Gastroesophageal sphincter (tissue), 4 donors: ENCODE measurements at regions not wholly inside any gene's neighbourhood (a gene's known extent, or its start where the extent isn't known, plus 50 kb on each side); places are given as distances from the start of the nearest gene placed in this dataset.

ENCODE experiments used
- ATAC-seq: fragments of 150-250 bp; one replicate; pipeline ENCODE4 v1.9.1; 2016; ENCODE audit warnings: mild to moderate bottlenecking, moderate library complexity
- H3K27ac ChIP-seq, 4 donors: fragments of 200-600 bp; sonication (generic) in 3 of 4; 1 replicate in 3 of 4; 2 replicates in 1 of 4; pipeline ENCODE4 v1.5.1; 2016 to 2019
- H3K27me3 ChIP-seq: fragments of 200-600 bp; sonication (generic); one replicate; pipeline ENCODE4 v1.5.1; 2019
- H3K36me3 ChIP-seq, 2 donors: fragments of 200-600 bp; sonication (generic); one replicate each; pipeline ENCODE4 v1.5.1; 2019; ENCODE audit warnings: control low read depth in 1 of 2
- H3K4me1 ChIP-seq, 3 donors: fragments of 200-600 bp; sonication (generic); 1 replicate in 2 of 3; 2 replicates in 1 of 3; pipeline ENCODE4 v1.5.1; 2016 to 2019; ENCODE audit warnings: control low read depth in 2 of 3
- H3K4me3 ChIP-seq, 2 donors: fragments of 200-600 bp; sonication (generic); one replicate each; pipeline ENCODE4 v1.5.1; 2019; ENCODE audit warnings: mild to moderate bottlenecking in 1 of 2, moderate library complexity in 1 of 2
- H3K9me3 ChIP-seq, 3 donors: fragments of 200-600 bp; sonication (generic); one replicate each; pipeline ENCODE4 v1.5.1; 2017 to 2019; ENCODE audit warnings: control low read depth in 2 of 3
- EP300 ChIP-seq: sonication (generic); formaldehyde crosslinking; IDR thresholded peaks from one replicate; pipeline ENCODE4 v1.6.1; 2017; ENCODE audit warnings: antibody characterized with exemption, mild to moderate bottlenecking
- POLR2A ChIP-seq, 2 donors: fragments of 450-650 bp; IDR thresholded peaks; one replicate each; pipeline ENCODE4 v1.6.1; 2017; ENCODE audit warnings: antibody characterized with exemption in 2 of 2, mild to moderate bottlenecking in 2 of 2, moderate library complexity in 1 of 2
- POLR2AphosphoS5 ChIP-seq: sonication (generic); formaldehyde crosslinking; IDR thresholded peaks from one replicate; pipeline ENCODE4 v1.6.1; 2017; ENCODE audit warnings: antibody characterized with exemption
- WGBS, 2 donors: methylation state at CpG; one replicate each; pipeline ENCODE4 v1.1.5; 2018; ENCODE audit warnings: low coverage in 1 of 2; 5-methylcytosine and 5-hydroxymethylcytosine counted together
- TF ChIP-seq, protein P1 (sequence below), 4 experiments: fragments of 200-600 bp in 2 of 4; fragments of 450-650 bp in 2 of 4; sonication (generic) in 1 of 4; IDR thresholded peaks; one replicate each; pipeline ENCODE4 v1.5.1; 2017 to 2019; ENCODE audit warnings: antibody characterized with exemption in 4 of 4, mild to moderate bottlenecking in 2 of 4, moderate library complexity in 2 of 4

DNA sequence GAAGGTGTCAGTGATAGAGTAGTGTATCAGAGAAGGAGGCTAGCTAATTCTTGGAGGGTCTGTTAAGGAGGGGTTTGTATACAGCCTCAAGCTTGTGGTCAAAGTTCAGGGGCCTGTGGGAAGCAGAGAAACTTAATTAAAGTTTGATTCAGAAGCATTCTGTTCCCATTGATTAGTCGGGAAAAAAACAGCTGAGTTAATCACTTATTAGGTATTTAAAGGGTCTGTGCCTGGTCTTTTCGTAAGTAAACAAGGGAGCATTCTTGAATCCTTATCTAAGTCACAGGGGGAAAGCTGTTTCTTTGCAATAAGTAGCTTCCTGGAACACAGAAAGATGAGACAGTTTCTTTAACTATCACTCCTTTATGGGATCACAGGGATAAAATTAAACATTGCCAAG, 492.1 kb downstream of the PCDH10 start:
- Histone ChIP-seq H3K4me3 (no peak overlapping the region), H3K4me1 (no peaks in the 10 kb centered on the region), H3K27me3 (no peaks in the 10 kb centered on the region), H3K27ac (no peak overlapping the region), H3K9me3 (no peaks in the 10 kb centered on the region), H3K36me3 (no peaks in the 10 kb centered on the region)
- WGBS, 2 donors = 49% methylated on average over 2 of the region's 2 CpGs; no CpG with 5 or more reads in 1 of the 2 donors
- TF ChIP-seq POLR2A (IDR thresholded peaks at IDR 0.05) (no peak), POLR2AphosphoS5 (no peak), EP300 (no peak)
- TF ChIP-seq, protein P1, sequence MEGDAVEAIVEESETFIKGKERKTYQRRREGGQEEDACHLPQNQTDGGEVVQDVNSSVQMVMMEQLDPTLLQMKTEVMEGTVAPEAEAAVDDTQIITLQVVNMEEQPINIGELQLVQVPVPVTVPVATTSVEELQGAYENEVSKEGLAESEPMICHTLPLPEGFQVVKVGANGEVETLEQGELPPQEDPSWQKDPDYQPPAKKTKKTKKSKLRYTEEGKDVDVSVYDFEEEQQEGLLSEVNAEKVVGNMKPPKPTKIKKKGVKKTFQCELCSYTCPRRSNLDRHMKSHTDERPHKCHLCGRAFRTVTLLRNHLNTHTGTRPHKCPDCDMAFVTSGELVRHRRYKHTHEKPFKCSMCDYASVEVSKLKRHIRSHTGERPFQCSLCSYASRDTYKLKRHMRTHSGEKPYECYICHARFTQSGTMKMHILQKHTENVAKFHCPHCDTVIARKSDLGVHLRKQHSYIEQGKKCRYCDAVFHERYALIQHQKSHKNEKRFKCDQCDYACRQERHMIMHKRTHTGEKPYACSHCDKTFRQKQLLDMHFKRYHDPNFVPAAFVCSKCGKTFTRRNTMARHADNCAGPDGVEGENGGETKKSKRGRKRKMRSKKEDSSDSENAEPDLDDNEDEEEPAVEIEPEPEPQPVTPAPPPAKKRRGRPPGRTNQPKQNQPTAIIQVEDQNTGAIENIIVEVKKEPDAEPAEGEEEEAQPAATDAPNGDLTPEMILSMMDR (IDR thresholded peaks at IDR 0.05) = no peak
- no peak for ATAC-seq

DNA sequence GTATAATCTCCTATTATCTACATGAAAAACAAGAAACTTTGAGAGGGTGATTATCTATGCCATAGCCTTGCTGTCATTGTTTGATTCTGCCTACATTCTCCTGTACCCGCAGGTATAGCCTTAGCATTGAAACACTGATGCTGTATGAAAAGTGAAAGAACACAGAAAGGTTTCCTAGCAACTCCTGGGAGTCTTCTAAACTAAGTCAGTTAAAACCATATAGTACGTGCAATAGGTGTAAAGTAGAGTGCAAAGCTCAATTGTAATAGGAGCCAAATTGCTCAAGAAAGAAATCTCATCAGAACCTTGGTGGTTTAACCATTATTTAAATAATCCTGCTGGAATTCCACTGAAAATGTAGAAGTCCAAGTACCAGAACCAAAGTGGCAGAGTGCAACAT, 489.7 kb downstream of the PCDH10 start:
- WGBS, 2 donors = 49 to 65% methylated on average over 2 of the region's 2 CpGs
- no peak for ATAC-seq
- TF ChIP-seq POLR2AphosphoS5 (no peak), POLR2A (IDR thresholded peaks at IDR 0.05) (no peak), EP300 (no peak)
- TF ChIP-seq, protein P1 (IDR thresholded peaks at IDR 0.05) = no peak
- H3K36me3 ChIP-seq = no peaks in the 10 kb centered on the region
- H3K27me3 ChIP-seq = no peaks in the 10 kb centered on the region
- H3K4me3 ChIP-seq = no peak overlapping the region
- no peak overlapping the region for H3K27ac ChIP-seq
- H3K9me3 ChIP-seq = no peaks in the 10 kb centered on the region
- H3K4me1 ChIP-seq = no peaks in the 10 kb centered on the region

DNA sequence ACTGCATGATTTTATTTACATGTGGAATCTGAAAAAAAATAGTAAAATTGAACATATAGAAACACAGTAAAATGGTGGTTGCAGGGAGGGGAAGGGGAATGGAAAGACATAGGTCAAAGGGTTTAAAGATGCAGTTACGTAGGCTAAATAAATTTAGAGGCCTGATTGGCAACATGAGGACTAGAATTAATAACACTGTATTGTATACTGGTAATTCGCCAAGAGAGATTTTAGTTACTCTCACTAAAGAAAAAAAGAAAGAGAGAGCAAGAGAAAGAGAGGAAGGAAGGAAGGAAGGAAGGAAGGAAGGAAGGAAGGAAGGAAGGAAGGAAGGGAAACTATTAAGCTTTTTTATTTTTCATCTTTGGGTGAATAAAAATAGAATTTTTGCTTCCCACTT, 488.1 kb downstream of the PCDH10 start:
- H3K27me3 ChIP-seq = no peaks in the 10 kb centered on the region
- no peaks in the 10 kb centered on the region for H3K4me1 ChIP-seq
- no peak overlapping the region for H3K27ac ChIP-seq
- no peak for ATAC-seq
- no peaks in the 10 kb centered on the region for H3K36me3 ChIP-seq
- H3K9me3 ChIP-seq = no peaks in the 10 kb centered on the region
- WGBS, 2 donors = 72 to 83% methylated on average over 2 of the region's 2 CpGs
- TF ChIP-seq POLR2AphosphoS5 (no peak), POLR2A (IDR thresholded peaks at IDR 0.05) (no peak), EP300 (no peak)
- TF ChIP-seq, protein P1 (IDR thresholded peaks at IDR 0.05) = no peak
- H3K4me3 ChIP-seq = no peak overlapping the region

DNA sequence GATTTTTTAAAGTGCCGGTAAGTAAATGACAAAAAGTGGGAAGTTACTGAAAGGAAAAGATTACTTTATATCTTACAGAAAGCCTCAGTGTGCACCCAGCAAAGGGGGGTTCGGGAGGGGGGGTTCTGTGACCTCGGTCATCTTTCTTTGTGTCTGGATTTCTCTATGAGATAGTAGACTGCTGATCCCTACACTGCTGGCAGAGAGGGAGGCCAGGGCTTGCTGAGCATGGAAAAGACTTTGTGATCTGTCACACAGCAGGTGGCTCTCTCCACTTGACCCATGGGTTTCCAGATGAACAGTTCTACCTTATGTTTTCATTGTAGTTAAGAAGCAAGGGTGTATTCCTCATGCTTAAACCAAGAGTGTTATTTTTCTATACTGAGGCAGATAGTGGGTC, 475.6 kb downstream of the PCDH10 start:
- Histone ChIP-seq H3K9me3 (no peaks in the 10 kb centered on the region), H3K4me3 (no peak overlapping the region), H3K36me3 (no peaks in the 10 kb centered on the region), H3K27ac (no peak overlapping the region), H3K27me3 (no peaks in the 10 kb centered on the region), H3K4me1 (no peaks in the 10 kb centered on the region)
- WGBS, 2 donors = 27 to 90% methylated on average over 2 to 3 of the region's 3 CpGs
- no peak for TF ChIP-seq POLR2AphosphoS5
- TF ChIP-seq POLR2A (IDR thresholded peaks at IDR 0.05) = no peak
- TF ChIP-seq, protein P1 (IDR thresholded peaks at IDR 0.05) = no peak
- no peak for TF ChIP-seq EP300
- no peak for ATAC-seq

DNA sequence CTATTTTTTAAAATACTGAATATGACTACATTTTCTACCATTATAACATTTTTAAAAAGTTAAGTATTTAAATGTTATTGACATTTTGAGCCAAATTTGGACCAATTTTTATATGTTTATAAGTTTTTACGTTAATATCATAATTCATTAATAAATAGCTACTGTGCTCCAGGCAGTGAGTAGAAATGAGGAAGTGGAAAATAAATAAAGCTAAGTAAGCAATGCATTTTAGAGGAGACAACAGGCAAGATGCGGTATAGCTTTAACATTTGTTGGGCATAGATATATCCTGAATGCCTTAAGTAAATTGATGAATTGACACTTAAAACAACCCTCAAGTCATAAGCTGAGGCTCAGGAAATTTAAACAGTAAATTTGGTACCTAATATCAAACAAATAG, 474.8 kb downstream of the PCDH10 start:
- H3K27ac ChIP-seq = no peak overlapping the region
- H3K9me3 ChIP-seq = no peaks in the 10 kb centered on the region
- H3K27me3 ChIP-seq = no peaks in the 10 kb centered on the region
- ATAC-seq = no peak
- H3K36me3 ChIP-seq = no peaks in the 10 kb centered on the region
- WGBS, 2 donors = 89 to 100% methylated on average over 2 of the region's 2 CpGs
- H3K4me1 ChIP-seq = no peaks in the 10 kb centered on the region
- TF ChIP-seq POLR2AphosphoS5 (no peak), EP300 (no peak), POLR2A (IDR thresholded peaks at IDR 0.05) (no peak)
- TF ChIP-seq, protein P1 (IDR thresholded peaks at IDR 0.05) = no peak
- no peak overlapping the region for H3K4me3 ChIP-seq
